ENCODE measurements at regions not wholly inside any gene's neighbourhood (a gene's known extent, or its start where the extent isn't known, plus 50 kb on each side); places are given as distances from the start of the nearest gene placed in this dataset.

DNA sequence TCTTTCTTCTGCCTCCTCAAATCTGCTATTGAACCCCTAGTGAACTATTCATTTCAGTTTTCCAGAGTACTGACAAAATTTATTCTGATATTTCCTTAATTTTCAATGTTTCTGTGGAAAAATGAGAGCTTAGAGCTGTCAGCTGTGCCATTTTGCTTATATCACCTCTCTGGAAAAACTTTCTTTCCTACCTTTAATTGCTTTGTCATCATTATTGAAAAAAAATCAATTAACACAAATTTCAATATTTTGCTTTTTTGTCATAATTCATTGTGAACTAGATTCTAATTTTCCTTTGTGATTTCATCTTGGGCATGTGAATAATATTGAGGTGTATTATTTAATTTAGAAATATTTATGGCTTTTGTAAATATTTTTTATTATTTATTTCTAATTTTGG lies 126.5 kb downstream of the C1orf94 start:
- Mint-ChIP-seq H3K36me3 (ENCODE audit: insufficient read depth in 1 of 3, low read depth in 3 of 3) (peaks cover 0 to 12% (median 2%) of the 10 kb centered on the region in 3 experiments; a peak in 3 of 7 replicates), H3K4me3 (no peak overlapping the region), H3K4me1 (no peaks in the 10 kb centered on the region), H3K27ac (no peak overlapping the region), H3K9me3 (peaks cover 12 to 21% of the 10 kb centered on the region in 2 experiments), H3K27me3 (ENCODE audit: low read depth) (peaks cover 8% of the 10 kb centered on the region)
- no peak overlapping the region for H3K18ac ChIP-seq (ENCODE audit: insufficient read length, low read depth, low read length)
- no peak overlapping the region for H2AK5ac ChIP-seq (ENCODE audit: insufficient read length, low read length)
- no peaks in the 10 kb centered on the region for H3K9me3 ChIP-seq (ENCODE audit: control insufficient read depth, low read depth, low read length)
- H3K27ac ChIP-seq (ENCODE audit: insufficient read length, low read depth, low read length): no peak overlapping the region
- no peaks in the 10 kb centered on the region for H3K27me3 ChIP-seq (ENCODE audit: insufficient read depth, low read length)
- H3T11ph ChIP-seq (ENCODE audit: low read length): no peak overlapping the region
- H3K4me1 ChIP-seq (ENCODE audit: insufficient read depth, low read length): no peaks in the 10 kb centered on the region
- H4K8ac ChIP-seq (replicated peaks; ENCODE audit: insufficient read length, low read depth, low read length): no peak overlapping the region
- H2BK15ac ChIP-seq (ENCODE audit: low read depth, low read length): no peak overlapping the region
- no peak overlapping the region for H4K91ac ChIP-seq (ENCODE audit: insufficient read length, low read depth, low read length)
- no peak overlapping the region for H2BK12ac ChIP-seq (ENCODE audit: insufficient read length, low read depth, low read length)
- H3K79me2 ChIP-seq (ENCODE audit: insufficient read depth, low read length): no peaks in the 10 kb centered on the region
- H2BK5ac ChIP-seq (ENCODE audit: insufficient read length, low read length): no peak overlapping the region
- H3K4ac ChIP-seq (ENCODE audit: low read depth, low read length): no peak overlapping the region
- no peak overlapping the region for H3K9ac ChIP-seq (ENCODE audit: extremely low read depth, insufficient read length, low read length)
- H2BK20ac ChIP-seq (ENCODE audit: low read depth, low read length, poor library complexity, severe bottlenecking): no peak overlapping the region
- no peaks in the 10 kb centered on the region for H4K20me1 ChIP-seq (ENCODE audit: control insufficient read depth, insufficient read depth, insufficient read length)
- no peak overlapping the region for H3K14ac ChIP-seq (ENCODE audit: insufficient read depth, low read length)
- H3K79me1 ChIP-seq (ENCODE audit: insufficient read depth, low read depth, low read length, poor library complexity, severe bottlenecking): no peaks in the 10 kb centered on the region
- H2BK120ac ChIP-seq (ENCODE audit: low read depth, low read length, poor library complexity, severe bottlenecking): no peak overlapping the region
- no peak overlapping the region for H2AFZ ChIP-seq (ENCODE audit: low read length)
- H3K23ac ChIP-seq (ENCODE audit: insufficient read length, low read depth, low read length): no peak overlapping the region
- no peaks in the 10 kb centered on the region for H3K23me2 ChIP-seq (ENCODE audit: insufficient read length, low read depth, low read length, poor library complexity, severe bottlenecking)
- no peak overlapping the region for H3K4me2 ChIP-seq (ENCODE audit: insufficient read depth, insufficient read length, low read length)
- no peak overlapping the region for H3K56ac ChIP-seq (ENCODE audit: insufficient read length, low read depth, low read length)
- H4K5ac ChIP-seq (ENCODE audit: insufficient read length, low read depth, low read length): no peak overlapping the region
- TF ChIP-seq, protein P1, sequence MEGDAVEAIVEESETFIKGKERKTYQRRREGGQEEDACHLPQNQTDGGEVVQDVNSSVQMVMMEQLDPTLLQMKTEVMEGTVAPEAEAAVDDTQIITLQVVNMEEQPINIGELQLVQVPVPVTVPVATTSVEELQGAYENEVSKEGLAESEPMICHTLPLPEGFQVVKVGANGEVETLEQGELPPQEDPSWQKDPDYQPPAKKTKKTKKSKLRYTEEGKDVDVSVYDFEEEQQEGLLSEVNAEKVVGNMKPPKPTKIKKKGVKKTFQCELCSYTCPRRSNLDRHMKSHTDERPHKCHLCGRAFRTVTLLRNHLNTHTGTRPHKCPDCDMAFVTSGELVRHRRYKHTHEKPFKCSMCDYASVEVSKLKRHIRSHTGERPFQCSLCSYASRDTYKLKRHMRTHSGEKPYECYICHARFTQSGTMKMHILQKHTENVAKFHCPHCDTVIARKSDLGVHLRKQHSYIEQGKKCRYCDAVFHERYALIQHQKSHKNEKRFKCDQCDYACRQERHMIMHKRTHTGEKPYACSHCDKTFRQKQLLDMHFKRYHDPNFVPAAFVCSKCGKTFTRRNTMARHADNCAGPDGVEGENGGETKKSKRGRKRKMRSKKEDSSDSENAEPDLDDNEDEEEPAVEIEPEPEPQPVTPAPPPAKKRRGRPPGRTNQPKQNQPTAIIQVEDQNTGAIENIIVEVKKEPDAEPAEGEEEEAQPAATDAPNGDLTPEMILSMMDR (conservative IDR thresholded peaks at IDR 0.05): no peak
- no peak for DNase-seq

Data from H9 (cell line).